ENCODE measurements at regions not wholly inside any gene's neighbourhood (a gene's known extent, or its start where the extent isn't known, plus 50 kb on each side); places are given as distances from the start of the nearest gene placed in this dataset.

- DNase-seq: no peak
These were observed 136.1 kb downstream of the MAD2L1 start for GRCh38 chr4:119930546-119930945.

DNA sequence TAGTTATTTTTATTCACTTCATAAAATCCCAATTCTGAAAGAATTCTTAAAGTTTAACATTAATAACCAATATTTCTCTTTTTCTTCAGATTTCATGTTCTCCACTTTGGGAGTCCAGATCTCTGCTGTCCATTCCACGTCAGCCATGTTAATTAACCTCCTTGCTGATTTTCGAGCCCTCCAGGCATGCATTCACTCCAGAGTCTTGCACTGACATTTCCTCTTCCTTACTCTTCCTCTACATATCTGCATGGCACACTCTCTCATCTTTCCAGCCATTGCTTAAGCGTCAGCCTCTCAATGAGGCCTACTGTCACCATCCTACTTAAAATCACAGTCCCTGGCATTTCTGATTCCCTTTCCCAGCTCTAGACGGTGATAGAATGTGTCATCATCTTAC, 144.8 kb downstream of the MAD2L1 start:
- DNase-seq: no peak

GRCh38 chr4:119906277-119906676, 160.4 kb downstream of the MAD2L1 start:
- no peak for DNase-seq

- DNase-seq: no peak
These were observed 168.4 kb downstream of the MAD2L1 start for GRCh38 chr4:119898211-119898610.

DNA sequence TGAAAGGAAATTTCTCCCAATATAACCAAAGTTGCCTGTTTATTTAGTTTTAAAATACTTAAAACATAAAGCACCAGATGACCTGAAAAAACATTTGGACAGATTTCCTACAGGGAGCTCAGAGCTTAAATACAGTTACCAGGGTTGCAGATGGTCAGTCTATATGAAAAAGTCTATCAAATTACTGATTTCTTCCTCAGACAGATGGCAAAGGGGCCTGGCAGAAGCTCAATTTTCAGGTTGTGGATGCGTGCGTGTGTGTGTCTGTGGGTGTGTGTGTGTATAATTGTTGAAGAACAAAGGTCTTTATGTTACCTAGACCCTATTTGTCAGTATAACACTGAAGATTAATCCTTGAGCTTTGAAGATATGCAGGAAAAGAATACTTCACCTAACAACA, 169.4 kb downstream of the MAD2L1 start:
- no peak for DNase-seq

DNA sequence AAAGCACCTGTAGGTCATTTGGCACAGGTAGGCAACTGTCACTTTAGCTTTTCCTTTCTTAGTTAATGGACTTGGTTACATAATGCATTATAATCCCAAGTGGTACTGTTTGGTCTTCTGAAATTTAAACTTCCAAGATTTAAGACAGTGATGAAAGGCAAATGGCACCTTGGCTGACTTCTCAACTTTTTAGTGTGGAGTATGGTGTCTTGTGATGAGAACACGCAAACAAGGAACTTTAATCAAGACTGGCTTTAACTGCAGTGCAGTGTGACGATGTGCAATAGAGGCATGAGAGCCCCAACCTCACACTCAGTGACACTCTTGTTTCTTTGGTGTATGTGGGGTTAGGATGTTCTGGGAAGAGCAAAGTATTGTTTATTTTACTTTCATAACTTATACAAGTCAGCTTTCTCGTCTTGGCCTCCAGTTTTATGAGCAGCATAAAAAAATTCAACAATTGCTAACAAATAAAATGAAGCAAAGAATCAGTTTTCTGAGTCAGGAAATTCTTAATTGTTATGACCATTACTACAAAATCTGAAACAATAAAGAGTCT, 171.9 kb downstream of the MAD2L1 start:
- no peak for DNase-seq

GRCh38 chr4:119873794-119874325, 192.8 kb downstream of the MAD2L1 start:
- no peak for DNase-seq

DNA sequence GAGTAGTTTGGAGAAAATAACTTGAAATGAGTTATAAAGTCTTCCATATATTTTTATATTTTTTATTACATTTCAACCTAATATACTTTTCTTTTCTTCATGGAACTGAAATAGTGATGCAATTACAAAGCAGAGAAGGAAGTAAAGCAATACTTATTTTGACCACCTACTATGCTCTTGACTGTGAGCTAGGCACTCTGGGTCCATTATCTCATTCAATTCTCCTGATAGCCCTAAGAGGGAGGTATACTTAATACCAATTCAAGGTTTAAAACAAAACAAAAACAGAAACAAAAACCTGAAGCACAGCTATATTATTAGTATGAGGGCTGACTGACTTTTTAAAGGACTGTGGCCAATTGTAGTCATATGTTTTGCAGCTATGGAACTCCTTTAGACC, 193.5 kb downstream of the MAD2L1 start:
- DNase-seq: no peak

- DNase-seq: no peak
These were observed 194.2 kb downstream of the MAD2L1 start for GRCh38 chr4:119872371-119873016.

DNA sequence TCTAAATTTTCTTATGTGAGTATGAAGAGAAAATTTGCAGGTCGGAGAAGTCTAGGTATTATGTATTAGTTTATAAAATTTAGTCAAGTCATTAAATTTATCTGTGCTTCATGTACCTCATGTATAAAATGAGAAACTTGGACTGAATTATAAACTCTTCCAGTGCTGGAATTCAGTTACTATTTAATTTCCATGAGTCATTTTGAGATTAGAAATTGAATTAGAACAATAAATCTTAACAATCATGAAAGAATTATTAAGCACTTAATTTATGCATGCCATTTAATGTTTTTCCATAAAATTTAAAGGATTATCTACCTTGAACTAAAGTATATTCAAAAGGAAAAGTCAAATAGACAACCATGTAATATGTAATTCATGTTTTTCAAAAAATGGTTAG, 195.8 kb downstream of the MAD2L1 start:
- no peak for DNase-seq

DNA sequence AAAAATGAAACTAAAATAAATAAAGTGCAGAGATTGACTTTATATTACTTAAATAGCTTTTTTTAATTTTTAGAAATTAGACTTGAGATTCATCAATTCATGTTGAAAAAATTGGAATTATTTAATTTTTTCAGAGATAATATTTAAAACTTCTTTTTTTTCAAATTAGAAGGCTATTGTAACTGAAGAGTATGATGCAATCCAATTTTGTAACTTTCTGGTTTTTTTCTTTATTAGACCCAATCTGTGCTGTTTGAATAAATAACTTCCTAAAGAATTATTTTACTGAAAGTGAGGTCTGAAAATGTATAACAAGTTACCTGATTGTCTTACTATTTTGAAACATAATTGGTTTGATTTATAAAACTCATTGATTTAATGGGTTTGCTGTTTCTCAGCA, 200.9 kb downstream of the MAD2L1 start:
- DNase-seq: no peak

DNA sequence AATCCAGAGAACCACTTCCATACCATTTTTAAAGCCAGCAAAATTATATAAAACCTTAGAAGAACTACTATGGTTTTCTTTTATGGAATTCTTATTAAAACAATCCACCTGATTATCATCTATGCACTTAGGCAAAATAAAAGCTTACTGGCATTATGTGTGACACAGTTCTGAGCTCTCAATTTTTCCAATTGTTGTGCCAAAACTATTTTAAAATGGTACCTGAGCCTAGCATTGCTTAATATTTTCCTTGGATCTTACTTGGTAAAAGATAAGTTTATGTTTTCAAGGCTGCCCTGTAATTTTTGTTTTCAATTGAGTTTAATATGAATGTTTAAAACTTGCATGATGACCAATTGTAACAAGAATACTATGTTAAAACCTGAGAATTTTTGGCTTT, 201.3 kb downstream of the MAD2L1 start:
- DNase-seq: no peak

DNA sequence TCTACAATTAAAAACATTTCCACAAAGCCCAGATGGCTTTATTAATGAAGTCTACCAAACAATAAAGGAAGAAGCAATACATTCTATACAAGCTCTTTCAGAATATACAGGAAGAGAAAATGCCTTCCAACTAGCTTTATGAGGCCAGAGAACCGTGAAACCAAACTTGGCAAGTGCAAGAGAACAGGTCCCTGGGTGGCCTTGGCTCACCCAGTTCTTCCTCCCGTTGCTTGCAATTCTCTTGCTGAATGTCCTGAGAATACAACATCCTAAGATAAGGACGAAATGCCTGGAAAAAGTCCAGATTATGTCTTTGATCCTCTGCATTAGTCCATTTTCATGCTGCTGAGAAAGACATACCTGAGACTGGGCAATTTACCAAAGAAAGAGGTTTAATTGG, 204.9 kb downstream of the MAD2L1 start:
- DNase-seq: no peak

GRCh38 chr4:119858176-119858575, 208.5 kb downstream of the MAD2L1 start:
- no peak for DNase-seq

DNA sequence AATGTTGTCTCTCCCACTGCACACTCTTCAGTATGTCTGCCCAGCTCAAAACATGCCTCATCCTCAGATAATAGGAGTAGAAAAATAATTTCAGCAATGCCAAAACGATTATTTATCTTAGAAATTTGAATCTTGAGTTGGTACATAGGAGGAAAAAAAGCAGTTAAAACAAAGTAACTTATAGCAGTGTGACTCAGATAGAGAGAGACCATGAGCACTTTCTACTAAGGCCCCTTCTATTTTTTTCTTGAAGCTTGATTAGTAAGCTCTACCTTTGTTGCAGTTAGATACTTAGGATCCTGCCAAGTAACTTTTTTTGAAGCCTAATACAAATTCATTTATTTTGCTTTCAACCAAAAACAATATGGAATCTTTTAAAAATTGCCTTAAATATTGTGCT, 212.3 kb downstream of the MAD2L1 start:
- DNase-seq: no peak

DNA sequence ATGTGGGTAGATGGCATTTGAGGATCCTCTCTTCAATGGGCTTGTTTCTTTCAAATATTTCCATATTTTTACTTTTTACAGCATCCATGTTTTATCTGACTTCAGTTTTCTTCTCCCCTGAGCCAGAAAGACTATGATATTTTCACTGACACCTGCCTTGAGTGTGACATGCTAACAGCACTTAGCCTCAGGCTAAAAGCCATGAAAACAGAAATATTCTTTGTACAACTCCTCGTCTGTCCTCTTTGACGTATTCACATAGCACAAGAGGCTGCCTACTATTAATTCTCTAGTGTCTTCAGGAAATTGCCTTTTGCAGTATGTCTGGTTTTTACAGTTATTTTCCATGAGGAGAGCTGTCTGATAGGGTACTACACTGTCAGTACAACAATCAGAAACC, 215.0 kb downstream of the MAD2L1 start:
- no peak for DNase-seq

GRCh38 chr4:119841361-119841760, 212.8 kb upstream of the PDE5A start:
- no peak for DNase-seq

- no peak for DNase-seq
These were observed 207.0 kb upstream of the PDE5A start for GRCh38 chr4:119835613-119835910.

GRCh38 chr4:119834906-119835612, 206.5 kb upstream of the PDE5A start:
- DNase-seq: no peak

- no peak for DNase-seq
These were observed 205.0 kb upstream of the PDE5A start for GRCh38 chr4:119833611-119834010.

DNA sequence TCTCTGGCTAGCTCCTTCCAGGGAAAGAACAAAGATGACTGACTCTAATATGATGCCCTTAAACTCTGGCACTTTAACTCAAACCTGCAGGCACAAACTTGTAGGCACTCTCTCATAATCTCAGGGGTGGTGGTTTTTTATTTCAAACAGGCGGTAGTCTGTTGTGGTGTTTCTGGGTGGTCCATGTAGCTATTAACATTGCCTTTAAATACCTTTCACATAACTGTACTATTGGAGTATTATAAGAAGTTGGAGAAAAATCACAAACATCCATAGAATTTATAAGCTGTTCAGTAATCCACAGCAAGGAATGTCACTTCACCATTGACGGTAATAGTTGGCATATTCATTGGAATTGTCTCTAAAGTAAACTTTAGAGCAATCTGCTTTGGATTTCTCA, 204.2 kb upstream of the PDE5A start:
- DNase-seq: no peak

GRCh38 chr4:119829326-119829725, 200.7 kb upstream of the PDE5A start:
- DNase-seq: no peak

GRCh38 chr4:119825696-119826095, 197.1 kb upstream of the PDE5A start:
- no peak for DNase-seq

GRCh38 chr4:119823891-119824290, 195.3 kb upstream of the PDE5A start:
- no peak for DNase-seq

- no peak for DNase-seq
These were observed 194.4 kb upstream of the PDE5A start for GRCh38 chr4:119823045-119823444.
